ENCODE measurements at regions not wholly inside any gene's neighbourhood (a gene's known extent, or its start where the extent isn't known, plus 50 kb on each side); places are given as distances from the start of the nearest gene placed in this dataset.
"Not testable (repeated sequence)": the region's sequence is repeated elsewhere in the genome, so short reads cannot be mapped to it uniquely, and the experiment has no call there.

- DNase-seq (ENCODE audit: low spot score in 2 of 2), result no peak
- Histone ChIP-seq H3K27ac (no peak overlapping the region), H3K27me3 (no peaks in the 10 kb centered on the region), H3K4me1 (no peaks in the 10 kb centered on the region), H3K36me3 (no peaks in the 10 kb centered on the region), H3K9me3 (peaks cover 0 to 7% (median 3%) of the 10 kb centered on the region in 4 donors), H3K4me3 (no peak overlapping the region)
- WGBS, 2 donors, result 92 to 93% methylated on average over 3 of the region's 3 CpGs
- TF ChIP-seq POLR2A (IDR thresholded peaks at IDR 0.05) (no peak), CTCF (IDR thresholded peaks at IDR 0.05) (no peak), EP300 (IDR thresholded peaks at IDR 0.05) (no peak)
Measured at GRCh38 chr6:105522626-105523322, 119.9 kb upstream of the PREP start.

- Histone ChIP-seq H3K27me3 (no peaks in the 10 kb centered on the region), H3K4me3 (no peak overlapping the region), H3K9me3 (no peaks in the 10 kb centered on the region), H3K4me1 (no peaks in the 10 kb centered on the region), H3K27ac (no peak overlapping the region), H3K36me3 (no peaks in the 10 kb centered on the region)
- DNase-seq (ENCODE audit: low spot score in 2 of 2), result no peak
- WGBS, 2 donors, result 79 to 86% methylated on average over 3 of the region's 3 CpGs
- TF ChIP-seq POLR2A (IDR thresholded peaks at IDR 0.05), result no peak
- TF ChIP-seq EP300 (IDR thresholded peaks at IDR 0.05), result no peak
- TF ChIP-seq CTCF (IDR thresholded peaks at IDR 0.05), result no peak
Measured at GRCh38 chr6:105519954-105520353, 117.1 kb upstream of the PREP start.

GRCh38 chr6:105518993-105519392 lies 116.1 kb upstream of the PREP start:
- H3K27me3 ChIP-seq; H3K4me1 ChIP-seq; H3K9me3 ChIP-seq; DNase-seq (ENCODE audit: low spot score in 2 of 2); H3K27ac ChIP-seq; H3K4me3 ChIP-seq; H3K36me3 ChIP-seq: not testable (repeated sequence)
- WGBS, 2 donors, result 90 to 91% methylated on average over 4 of the region's 4 CpGs

GRCh38 chr6:105515054-105515453 lies 112.2 kb upstream of the PREP start:
- no peaks in the 10 kb centered on the region for H3K9me3 ChIP-seq
- no peaks in the 10 kb centered on the region for H3K36me3 ChIP-seq
- DNase-seq (ENCODE audit: low spot score in 2 of 2), result no peak
- H3K27me3 ChIP-seq, result no peaks in the 10 kb centered on the region
- 85 to 90% methylated on average over 6 of the region's 6 CpGs for WGBS, 2 donors
- no peak overlapping the region for H3K27ac ChIP-seq
- H3K4me1 ChIP-seq, result peaks cover 0 to 6% (median 0%) of the 10 kb centered on the region in 4 donors
- H3K4me3 ChIP-seq, result no peak overlapping the region
- no peak for TF ChIP-seq CTCF (IDR thresholded peaks at IDR 0.05)
- no peak for TF ChIP-seq EP300 (IDR thresholded peaks at IDR 0.05)
- TF ChIP-seq POLR2A (IDR thresholded peaks at IDR 0.05), result no peak

GRCh38 chr6:105514306-105514705 lies 111.4 kb upstream of the PREP start:
- no peak overlapping the region for H3K4me3 ChIP-seq
- H3K27ac ChIP-seq, result no peak overlapping the region
- TF ChIP-seq EP300 (IDR thresholded peaks at IDR 0.05) (peak in 1 of 2 donors; percentile 27), POLR2A (IDR thresholded peaks at IDR 0.05) (no peak)
- H3K27me3 ChIP-seq, result no peaks in the 10 kb centered on the region
- 53 to 56% methylated on average over 5 of the region's 5 CpGs for WGBS, 2 donors
- H3K4me1 ChIP-seq, result peaks cover 0 to 14% (median 0%) of the 10 kb centered on the region in 4 donors
- no peaks in the 10 kb centered on the region for H3K36me3 ChIP-seq
- DNase-seq (ENCODE audit: low spot score in 2 of 2), result peak; percentile 16 to 33
- no peaks in the 10 kb centered on the region for H3K9me3 ChIP-seq

GRCh38 chr6:105511639-105512038 lies 108.8 kb upstream of the PREP start:
- H3K36me3 ChIP-seq, result no peaks in the 10 kb centered on the region
- no peaks in the 10 kb centered on the region for H3K27me3 ChIP-seq
- H3K4me1 ChIP-seq, result peaks cover 0 to 17% (median 0%) of the 10 kb centered on the region in 4 donors
- no peak overlapping the region for H3K27ac ChIP-seq
- H3K4me3 ChIP-seq, result no peak overlapping the region
- DNase-seq (ENCODE audit: low spot score in 2 of 2), result no peak
- H3K9me3 ChIP-seq, result no peaks in the 10 kb centered on the region
- TF ChIP-seq EP300 (IDR thresholded peaks at IDR 0.05) (no peak), CTCF (IDR thresholded peaks at IDR 0.05) (no peak), POLR2A (IDR thresholded peaks at IDR 0.05) (no peak)
- 90 to 97% methylated on average over 2 of the region's 2 CpGs for WGBS, 2 donors
